GM23248 (cell line): ENCODE measurements at regions not wholly inside any gene's neighbourhood (a gene's known extent, or its start where the extent isn't known, plus 50 kb on each side); places are given as distances from the start of the nearest gene placed in this dataset.

ENCODE experiments used
- EZH2 ChIP-seq: fragments of 200-600 bp; sonication (generic); IDR thresholded peaks from 2 replicates; pipeline ENCODE4 v1.6.1; 2018; ENCODE audit warnings: antibody characterized with exemption, mild to moderate bottlenecking; ENCODE audit not compliant: insufficient read depth, poor library complexity, severe bottlenecking
- EZH2phosphoT487 ChIP-seq: fragments of 200-600 bp; sonication (generic); IDR thresholded peaks from 2 replicates; pipeline ENCODE4 v1.6.1; 2018; ENCODE audit warnings: antibody characterized with exemption, moderate library complexity, mild to moderate bottlenecking, low read depth; ENCODE audit not compliant: insufficient read depth

GRCh38 chrX:149097786-149098185 lies 407.3 kb downstream of the IDS start:
- TF ChIP-seq EZH2: no peak
- TF ChIP-seq EZH2phosphoT487: no peak
